Activated T-helper 2 cell treated with anti-CD3 and anti-CD28 coated beads, Interferon-gamma antibody, Interleukin-2, Interleukin-4, amounts not matched to agents 10 μg/mL and 5 μg/mL and 100 μg/mL, durations not matched to agents 14 hours and 24 hours and 36 hours (primary cell): ENCODE measurements at regions not wholly inside any gene's neighbourhood (a gene's known extent, or its start where the extent isn't known, plus 50 kb on each side); places are given as distances from the start of the nearest gene placed in this dataset.

Experiments used
- DNase-seq: peaks from one replicate; pipeline ENCODE4 v3.0.0; 2021; ENCODE audit warnings: low spot score
- H3K27ac Mint-ChIP-seq: one replicate; pipeline ENCODE4 v1.8.0; 2021; ENCODE audit warnings: mixed read lengths
- H3K27me3 Mint-ChIP-seq: one replicate; pipeline ENCODE4 v1.8.0; 2021; ENCODE audit warnings: low read depth, mixed read lengths
- H3K36me3 Mint-ChIP-seq: one replicate; pipeline ENCODE4 v1.8.0; 2021; ENCODE audit warnings: low read depth, mixed read lengths
- H3K4me1 Mint-ChIP-seq: one replicate; pipeline ENCODE4 v1.8.0; 2021; ENCODE audit warnings: low read depth, mixed read lengths
- H3K4me3 Mint-ChIP-seq: one replicate; pipeline ENCODE4 v1.8.0; 2021; ENCODE audit warnings: low read depth, mild to moderate bottlenecking, moderate library complexity, mixed read lengths
- H3K9me3 Mint-ChIP-seq: one replicate; pipeline ENCODE4 v1.8.0; 2021; ENCODE audit warnings: mixed read lengths
- intact Hi-C: fragments of 100-400 bp; cut with micrococcal nuclease; formaldehyde crosslinking; loops from one replicate; pipeline ENCODE4 v1.15.1; 2023

DNA sequence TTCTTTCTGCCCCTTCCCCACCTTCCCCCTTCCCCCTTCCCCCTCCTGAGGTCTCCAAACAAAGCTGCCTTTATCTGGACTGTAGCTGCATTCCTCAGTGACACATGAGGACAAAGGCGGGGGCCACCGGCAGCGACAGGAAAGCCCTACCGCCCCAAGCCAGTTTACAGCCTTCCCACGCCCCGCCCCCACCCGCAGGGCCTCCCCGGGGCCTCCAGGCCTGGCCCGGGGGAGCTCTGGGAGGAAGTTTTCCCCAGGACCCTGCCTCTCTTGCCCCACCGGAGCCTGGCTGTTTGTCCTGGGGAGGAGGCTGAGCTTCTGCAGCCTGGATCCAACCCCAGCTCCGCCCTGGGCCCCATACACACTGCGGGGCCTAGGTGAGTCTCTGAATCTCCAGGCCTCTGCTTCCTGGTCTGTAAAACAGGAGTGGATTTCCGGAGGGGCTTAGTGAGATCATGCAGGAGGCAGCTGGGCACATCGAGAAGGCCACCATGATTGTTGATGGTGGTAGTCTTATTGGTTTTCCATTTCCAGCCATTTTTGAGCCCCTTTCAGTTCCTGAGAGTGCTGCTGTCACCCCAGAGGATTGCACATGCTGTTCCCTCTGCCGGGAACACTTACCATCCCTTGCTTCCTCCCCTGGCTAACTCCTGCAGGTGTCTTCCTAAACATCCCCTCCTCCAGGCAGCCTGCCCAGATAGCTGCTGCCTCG lies 130.7 kb downstream of the MN1 start:
- Mint-ChIP-seq H3K27ac (no peak overlapping the region), H3K4me3 (no peak overlapping the region), H3K27me3 (no peaks in the 10 kb centered on the region), H3K36me3 (no peaks in the 10 kb centered on the region), H3K4me1 (no peaks in the 10 kb centered on the region), H3K9me3 (peaks cover 8% of the 10 kb centered on the region)
- intact Hi-C loops = no loop called here
- DNase-seq = no peak

- H3K4me1 Mint-ChIP-seq = no peaks in the 10 kb centered on the region
- no peaks in the 10 kb centered on the region for H3K36me3 Mint-ChIP-seq
- H3K4me3 Mint-ChIP-seq = no peak overlapping the region
- intact Hi-C loops = no loop called here
- peaks cover 7% of the 10 kb centered on the region for H3K9me3 Mint-ChIP-seq
- no peak for DNase-seq
- no peaks in the 10 kb centered on the region for H3K27me3 Mint-ChIP-seq
- H3K27ac Mint-ChIP-seq = no peak overlapping the region
Observed at GRCh38 chr22:27671413-27671935, 130.1 kb downstream of the MN1 start.

GRCh38 chr22:27672721-27673418 lies 128.7 kb downstream of the MN1 start:
- H3K4me1 Mint-ChIP-seq = no peaks in the 10 kb centered on the region
- no peak overlapping the region for H3K4me3 Mint-ChIP-seq
- no peak overlapping the region for H3K27ac Mint-ChIP-seq
- no peaks in the 10 kb centered on the region for H3K36me3 Mint-ChIP-seq
- no peak for DNase-seq
- no peaks in the 10 kb centered on the region for H3K27me3 Mint-ChIP-seq
- intact Hi-C loops = no loop called here
- H3K9me3 Mint-ChIP-seq = no peaks in the 10 kb centered on the region

GRCh38 chr22:27673839-27674238 lies 127.7 kb downstream of the MN1 start:
- Mint-ChIP-seq H3K9me3 (no peaks in the 10 kb centered on the region), H3K4me1 (no peaks in the 10 kb centered on the region), H3K36me3 (no peaks in the 10 kb centered on the region), H3K27me3 (no peaks in the 10 kb centered on the region), H3K4me3 (no peak overlapping the region), H3K27ac (no peak overlapping the region)
- intact Hi-C loops = no loop called here
- no peak for DNase-seq

DNA sequence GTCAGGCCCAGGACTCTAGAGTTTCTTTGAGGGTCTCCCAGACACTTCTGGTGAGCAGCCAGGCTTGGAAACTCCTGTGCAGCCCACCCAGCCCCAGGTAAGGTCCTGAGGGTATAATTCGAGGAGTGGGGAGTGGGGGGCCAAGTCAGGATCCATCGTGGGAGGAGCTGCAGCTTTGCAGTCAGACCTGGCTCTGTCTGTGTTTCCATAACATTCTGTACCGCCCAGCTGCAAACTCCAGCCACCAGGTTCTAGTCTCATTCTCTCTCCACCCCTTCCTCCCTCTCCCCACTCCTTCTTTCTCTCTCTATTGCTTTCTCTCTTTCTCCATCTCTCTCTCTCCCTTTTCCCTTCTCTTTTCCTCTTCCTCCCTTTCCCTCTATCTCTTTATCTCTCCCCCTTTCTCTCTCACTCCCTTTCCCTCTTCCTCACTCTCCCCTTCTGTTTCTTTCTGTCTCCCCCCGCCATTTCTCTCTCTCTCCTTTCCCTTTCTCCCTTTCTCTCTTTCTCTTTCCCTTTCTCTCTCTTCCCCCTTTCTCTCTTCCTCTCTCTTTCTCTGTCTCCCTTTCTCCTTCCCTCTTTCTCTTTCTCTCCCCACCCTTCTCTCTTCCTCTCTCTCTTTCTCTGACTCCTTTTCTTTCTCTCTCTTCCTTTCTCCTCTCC lies 127.2 kb downstream of the MN1 start:
- intact Hi-C loops = no loop called here
- Mint-ChIP-seq H3K4me3 (no peak overlapping the region), H3K4me1 (no peaks in the 10 kb centered on the region), H3K27me3 (no peaks in the 10 kb centered on the region), H3K9me3 (no peaks in the 10 kb centered on the region), H3K27ac (no peak overlapping the region), H3K36me3 (no peaks in the 10 kb centered on the region)
- no peak for DNase-seq

DNA sequence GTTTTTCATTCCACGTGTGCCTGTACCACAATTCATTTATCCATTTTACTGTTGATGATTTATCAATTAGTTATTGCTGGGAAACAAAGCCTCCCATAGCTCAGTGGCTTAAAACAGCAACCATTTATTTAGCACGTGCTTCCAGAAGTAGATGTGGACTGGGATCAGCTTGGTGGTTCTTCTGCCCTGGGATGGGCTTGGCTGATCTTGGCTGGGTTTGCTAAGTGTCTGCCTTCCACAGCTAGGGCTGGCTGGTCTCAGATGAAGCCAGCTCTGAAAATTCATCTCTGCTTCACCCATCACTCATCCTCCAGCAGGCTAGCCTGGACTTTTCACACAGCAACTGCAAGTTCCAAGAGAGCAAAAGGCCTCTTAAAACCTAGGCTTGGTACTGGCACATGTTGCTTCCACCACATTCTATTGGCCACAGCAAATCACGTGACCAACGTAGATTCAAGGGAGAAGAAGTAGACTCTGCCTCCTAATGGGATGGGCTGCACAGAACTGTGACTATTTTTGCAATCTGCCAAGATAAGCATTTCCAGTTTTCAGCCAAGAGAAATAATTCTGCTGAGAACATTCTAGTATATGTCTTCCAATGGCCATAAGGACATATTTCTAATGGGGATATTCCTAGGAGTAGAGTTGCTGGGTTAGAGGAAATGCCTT lies 124.9 kb downstream of the MN1 start:
- intact Hi-C loops = no loop called here
- H3K36me3 Mint-ChIP-seq = no peaks in the 10 kb centered on the region
- H3K4me3 Mint-ChIP-seq = no peak overlapping the region
- no peaks in the 10 kb centered on the region for H3K27me3 Mint-ChIP-seq
- H3K27ac Mint-ChIP-seq = no peak overlapping the region
- H3K4me1 Mint-ChIP-seq = no peaks in the 10 kb centered on the region
- H3K9me3 Mint-ChIP-seq = no peaks in the 10 kb centered on the region
- DNase-seq = no peak

- DNase-seq = no peak
- Mint-ChIP-seq H3K27ac (no peak overlapping the region), H3K4me3 (no peak overlapping the region), H3K9me3 (no peaks in the 10 kb centered on the region), H3K4me1 (no peaks in the 10 kb centered on the region), H3K36me3 (no peaks in the 10 kb centered on the region), H3K27me3 (no peaks in the 10 kb centered on the region)
- intact Hi-C loops = no loop called here
Observed at GRCh38 chr22:27677905-27678458, 123.6 kb downstream of the MN1 start.

- intact Hi-C loops = no loop called here
- Mint-ChIP-seq H3K9me3 (no peaks in the 10 kb centered on the region), H3K27ac (no peak overlapping the region), H3K4me3 (no peak overlapping the region), H3K4me1 (no peaks in the 10 kb centered on the region), H3K36me3 (no peaks in the 10 kb centered on the region), H3K27me3 (no peaks in the 10 kb centered on the region)
- no peak for DNase-seq
Observed at GRCh38 chr22:27679176-27679575, 122.4 kb downstream of the MN1 start.

- no peaks in the 10 kb centered on the region for H3K4me1 Mint-ChIP-seq
- H3K27me3 Mint-ChIP-seq = no peaks in the 10 kb centered on the region
- intact Hi-C loops = no loop called here
- H3K36me3 Mint-ChIP-seq = no peaks in the 10 kb centered on the region
- no peaks in the 10 kb centered on the region for H3K9me3 Mint-ChIP-seq
- H3K4me3 Mint-ChIP-seq = no peak overlapping the region
- H3K27ac Mint-ChIP-seq = no peak overlapping the region
- DNase-seq = no peak
Observed at GRCh38 chr22:27679693-27680488, 121.7 kb downstream of the MN1 start.

- intact Hi-C loops = no loop called here
- Mint-ChIP-seq H3K36me3 (no peaks in the 10 kb centered on the region), H3K4me3 (no peak overlapping the region), H3K4me1 (no peaks in the 10 kb centered on the region), H3K9me3 (no peaks in the 10 kb centered on the region), H3K27me3 (no peaks in the 10 kb centered on the region), H3K27ac (no peak overlapping the region)
- no peak for DNase-seq
Observed at GRCh38 chr22:27680636-27681035, 120.9 kb downstream of the MN1 start.

DNA sequence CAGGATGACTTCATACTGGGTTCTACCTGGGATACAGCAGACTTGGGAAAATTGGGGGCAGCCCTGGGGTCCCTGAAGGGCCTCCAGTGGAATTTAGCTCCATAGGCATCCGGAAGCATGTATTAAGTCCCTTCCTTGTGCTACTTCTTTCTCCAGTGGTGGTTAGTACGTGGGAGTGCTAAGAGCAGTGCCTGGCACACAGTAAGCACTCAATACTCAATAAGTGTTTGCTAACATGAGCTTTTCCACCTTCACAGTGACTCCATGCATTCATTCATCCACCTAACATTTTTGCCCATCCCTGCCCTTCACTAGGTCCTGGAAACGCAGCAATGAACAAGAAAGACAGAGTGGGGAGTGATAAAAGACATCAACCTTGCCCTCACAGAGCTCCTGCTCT lies 120.5 kb downstream of the MN1 start:
- intact Hi-C loops = no loop called here
- DNase-seq = no peak
- H3K9me3 Mint-ChIP-seq = no peaks in the 10 kb centered on the region
- no peaks in the 10 kb centered on the region for H3K27me3 Mint-ChIP-seq
- H3K4me1 Mint-ChIP-seq = no peaks in the 10 kb centered on the region
- no peaks in the 10 kb centered on the region for H3K36me3 Mint-ChIP-seq
- no peak overlapping the region for H3K4me3 Mint-ChIP-seq
- no peak overlapping the region for H3K27ac Mint-ChIP-seq

- Mint-ChIP-seq H3K27me3 (no peaks in the 10 kb centered on the region), H3K9me3 (no peaks in the 10 kb centered on the region), H3K36me3 (no peaks in the 10 kb centered on the region), H3K27ac (no peak overlapping the region), H3K4me3 (no peak overlapping the region), H3K4me1 (no peaks in the 10 kb centered on the region)
- intact Hi-C loops = no loop called here
- no peak for DNase-seq
Observed at GRCh38 chr22:27682437-27682836, 119.1 kb downstream of the MN1 start.
